ENCODE measurements at regions not wholly inside any gene's neighbourhood (a gene's known extent, or its start where the extent isn't known, plus 50 kb on each side); places are given as distances from the start of the nearest gene placed in this dataset.

- TF ChIP-seq CTCF (IDR thresholded peaks at IDR 0.05; ENCODE audit: low read depth, low read length) (no peak), POLR2A (IDR thresholded peaks at IDR 0.05; ENCODE audit: extremely low read depth, insufficient read length) (no peak), MYC (IDR thresholded peaks at IDR 0.05; ENCODE audit: low read depth, low read length) (no peak)
- TF ChIP-seq, protein P1, sequence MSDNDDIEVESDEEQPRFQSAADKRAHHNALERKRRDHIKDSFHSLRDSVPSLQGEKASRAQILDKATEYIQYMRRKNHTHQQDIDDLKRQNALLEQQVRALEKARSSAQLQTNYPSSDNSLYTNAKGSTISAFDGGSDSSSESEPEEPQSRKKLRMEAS (IDR thresholded peaks at IDR 0.05; ENCODE audit: low read depth, low read length) = no peak
Observed at GRCh38 chr4:17373666-17374065, 138.2 kb downstream of the QDPR start.
